ENCODE measurements at regions not wholly inside any gene's neighbourhood (a gene's known extent, or its start where the extent isn't known, plus 50 kb on each side); places are given as distances from the start of the nearest gene placed in this dataset.

GRCh38 chr17:53942898-53943297 lies 120.2 kb downstream of the KIF2B start:
- TF ChIP-seq CTCF (IDR thresholded peaks at IDR 0.05) (no peak), POLR2A (IDR thresholded peaks at IDR 0.05) (no peak)

All from esophagus squamous epithelium (tissue), 4 donors.